Fibroblast of peridontal ligament (primary cell): ENCODE measurements at regions not wholly inside any gene's neighbourhood (a gene's known extent, or its start where the extent isn't known, plus 50 kb on each side); places are given as distances from the start of the nearest gene placed in this dataset.
"Not testable (repeated sequence)": the region's sequence is repeated elsewhere in the genome, so short reads cannot be mapped to it uniquely, and the experiment has no call there.

Source experiments
- DNase-seq: peaks from one replicate; pipeline ENCODE4 v3.0.0-alpha.2; 2010; ENCODE audit errors: extremely low read depth

DNA sequence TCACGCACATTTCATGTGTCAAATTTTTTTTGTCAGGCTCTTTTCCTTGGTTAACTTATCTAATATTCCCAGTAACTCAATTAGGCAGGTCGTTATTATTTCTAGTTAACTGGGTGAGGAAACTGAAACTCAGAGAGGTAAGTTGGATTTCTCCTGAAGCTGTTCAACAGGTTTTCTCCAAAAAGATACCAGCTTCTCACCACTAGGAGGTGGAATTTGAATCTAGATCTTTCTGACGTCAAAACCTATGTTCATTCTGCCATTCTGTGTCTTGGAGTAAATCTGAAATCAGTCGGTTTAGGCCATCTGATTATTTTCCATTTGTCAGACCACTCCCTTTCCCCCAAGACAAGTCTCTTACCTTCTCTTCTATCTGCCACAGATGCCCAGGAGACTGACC lies 572.9 kb downstream of the ACTL7B start:
- no peak for DNase-seq

DNA sequence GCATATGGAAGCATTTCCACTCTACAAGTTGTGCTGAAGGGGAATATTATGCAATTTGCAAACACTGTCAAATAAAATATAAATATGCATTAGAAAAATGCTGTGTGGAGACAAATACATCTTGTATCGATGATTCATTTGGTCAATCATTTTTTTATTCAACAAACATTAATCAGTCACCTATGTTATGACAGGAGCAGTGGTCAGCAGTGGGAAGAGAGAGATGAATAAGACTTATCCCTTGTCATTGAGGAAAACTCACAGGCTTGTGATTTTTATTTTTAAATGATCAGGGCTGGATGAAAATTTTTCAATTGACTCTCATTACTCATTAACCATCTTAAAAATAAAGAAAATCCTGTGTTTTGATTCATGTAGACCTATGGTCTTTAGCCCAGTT lies 574.1 kb downstream of the ACTL7B start:
- no peak for DNase-seq

DNA sequence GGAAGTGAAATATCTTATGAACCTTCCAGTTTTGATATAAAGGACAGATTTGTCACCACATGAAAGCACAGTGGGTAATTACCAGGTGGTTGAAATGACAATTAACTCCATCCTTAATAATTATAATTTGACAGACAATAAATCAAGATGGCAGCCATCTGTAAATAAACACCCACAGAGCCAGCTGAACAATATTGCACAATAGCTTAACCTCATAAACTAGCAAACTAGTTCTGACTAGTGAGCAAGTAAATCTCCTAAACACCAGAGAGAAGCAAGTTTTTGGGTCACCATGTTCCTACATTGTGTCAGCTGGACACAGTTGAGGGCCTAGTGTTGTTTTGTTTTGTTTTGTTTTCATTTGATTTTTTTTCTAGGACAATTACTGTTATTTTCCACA lies 577.4 kb downstream of the ACTL7B start:
- DNase-seq = no peak

DNA sequence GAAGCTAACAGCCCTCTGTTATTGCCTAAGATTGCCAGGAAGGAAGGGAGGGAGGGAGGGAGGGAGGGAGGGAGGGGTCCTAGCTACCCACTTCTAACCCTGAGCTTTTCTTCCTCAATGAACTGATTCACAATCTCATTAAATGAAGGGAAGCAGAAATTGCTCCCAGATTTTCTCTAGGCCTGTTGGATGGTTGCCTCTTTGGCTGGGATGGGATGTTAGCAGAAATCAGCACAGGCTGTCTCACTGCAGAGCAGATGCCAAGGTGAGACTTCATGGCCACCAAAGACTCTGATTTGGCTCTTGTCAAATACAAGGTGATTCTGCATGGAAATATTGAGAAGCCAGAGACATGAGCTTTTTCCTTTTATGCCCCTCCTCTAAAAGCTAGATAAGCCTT lies 578.6 kb downstream of the ACTL7B start:
- no peak for DNase-seq

DNA sequence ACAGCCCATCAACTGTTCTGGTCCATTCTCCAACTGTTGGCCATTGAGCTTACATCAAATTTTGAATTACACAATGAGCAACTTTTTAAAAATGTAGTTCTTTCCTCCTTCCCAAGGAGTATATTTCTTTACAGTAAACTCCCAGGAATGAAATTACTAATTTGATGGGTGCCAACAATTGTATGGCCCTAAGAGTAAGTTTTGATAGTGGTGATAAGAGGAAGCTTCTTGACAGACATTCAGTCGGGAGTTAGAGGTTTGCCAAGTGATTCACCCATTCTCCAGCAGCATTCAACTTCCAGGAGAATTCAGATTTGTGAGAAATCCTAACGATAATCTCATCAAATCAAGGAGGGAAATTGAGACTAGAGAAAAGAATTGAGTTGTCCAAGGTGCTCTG lies 579.9 kb downstream of the ACTL7B start:
- no peak for DNase-seq

DNA sequence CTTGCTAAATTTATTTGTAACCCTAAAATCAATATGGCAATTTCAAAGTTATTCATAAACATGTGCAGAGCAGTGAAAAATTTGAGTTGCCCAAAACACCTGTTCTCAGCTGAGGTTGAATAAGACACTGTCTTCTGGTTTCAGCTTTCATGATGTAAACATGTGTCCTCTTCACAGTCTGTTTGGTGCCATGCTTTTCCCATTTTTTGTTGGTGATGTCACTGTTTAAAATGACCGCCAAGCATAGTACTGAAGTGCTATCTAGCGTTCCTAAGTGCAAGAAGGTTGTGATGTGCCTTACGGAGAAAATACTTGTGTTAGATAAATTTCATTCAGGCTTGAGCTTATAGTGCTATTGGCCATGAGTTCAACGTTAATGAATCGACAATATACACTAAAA lies 580.8 kb downstream of the ACTL7B start:
- no peak for DNase-seq

DNA sequence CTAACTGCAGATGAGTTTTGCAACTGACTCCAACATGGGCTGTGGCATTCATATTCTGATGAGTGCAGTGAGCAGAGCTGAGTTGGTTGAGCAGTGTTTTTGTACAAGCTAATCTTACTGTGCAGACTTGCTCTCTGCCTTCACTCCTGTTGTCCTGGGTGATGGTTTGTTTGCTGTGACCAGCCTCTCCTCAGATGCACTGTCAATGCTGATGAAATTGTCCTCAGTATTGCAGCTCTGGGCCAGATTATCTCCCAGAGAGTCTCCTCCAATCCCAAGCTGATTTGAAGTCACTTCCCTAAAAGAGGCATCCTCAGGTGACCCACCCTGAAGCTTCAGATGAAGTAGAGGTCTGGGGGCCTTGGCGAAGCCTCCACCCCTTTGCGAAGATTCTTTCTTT lies 581.8 kb downstream of the ACTL7B start:
- no peak for DNase-seq

DNA sequence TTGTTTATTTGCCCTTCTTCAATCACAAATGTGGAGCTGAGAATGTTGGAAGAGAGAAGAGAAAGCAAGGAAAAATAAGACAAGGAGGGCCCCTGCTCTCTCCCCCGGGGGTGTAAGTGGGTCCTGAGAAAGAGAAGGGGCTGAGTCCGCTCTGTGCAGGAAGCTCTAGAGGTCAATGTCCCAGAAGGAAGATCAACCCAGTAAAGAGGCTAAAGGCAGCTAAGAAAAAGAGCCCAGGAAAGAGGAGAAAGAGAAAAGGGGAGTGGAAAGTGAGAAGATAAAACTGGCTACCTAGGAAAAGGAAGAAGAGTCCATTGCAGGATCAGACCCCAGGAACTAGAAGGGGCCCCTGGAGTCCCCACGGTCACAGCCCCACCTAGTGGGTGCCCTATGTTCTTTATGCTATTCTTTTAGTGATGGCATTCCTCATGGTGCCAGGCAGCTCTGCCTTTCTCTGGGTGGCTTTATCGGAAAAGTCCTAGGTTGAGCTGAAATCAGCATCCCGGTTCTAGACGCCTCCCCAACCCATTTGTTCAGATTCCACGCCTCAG lies 583.4 kb downstream of the ACTL7B start:
- DNase-seq = peak; percentile 73

DNA sequence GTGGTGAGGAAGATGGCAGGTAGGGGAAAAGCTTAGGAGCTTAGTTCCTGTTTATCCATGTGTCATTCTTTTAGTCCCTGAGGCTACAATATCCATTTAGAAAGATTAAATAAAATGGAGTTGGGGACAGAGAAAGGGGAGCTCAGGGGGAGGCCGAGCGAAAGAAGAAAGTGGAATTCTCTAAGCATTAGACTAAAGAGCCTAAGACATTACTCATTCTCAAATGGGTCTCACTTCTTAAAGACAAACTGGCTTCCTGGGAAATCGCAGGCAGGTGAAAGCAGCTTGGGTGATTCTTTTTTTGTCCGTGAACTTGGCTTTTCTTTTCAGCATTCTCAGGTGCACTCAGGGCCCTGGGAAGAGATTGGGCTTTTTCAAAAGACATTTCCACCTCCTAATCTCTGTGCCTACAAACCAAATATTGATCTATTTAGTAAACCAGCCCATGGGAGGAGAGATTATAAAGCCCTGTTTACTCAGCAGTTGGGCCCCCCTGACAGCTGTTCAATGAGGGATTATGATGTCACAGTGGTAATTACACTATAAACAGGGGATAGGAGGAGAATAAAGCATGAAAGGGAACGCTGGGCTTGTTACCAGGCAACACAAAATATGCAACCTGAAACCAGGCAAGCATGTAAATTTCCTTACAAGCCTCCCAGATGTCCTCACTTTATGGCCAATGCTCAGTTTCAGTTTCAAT lies 584.0 kb downstream of the ACTL7B start:
- DNase-seq = peak; percentile 98

DNA sequence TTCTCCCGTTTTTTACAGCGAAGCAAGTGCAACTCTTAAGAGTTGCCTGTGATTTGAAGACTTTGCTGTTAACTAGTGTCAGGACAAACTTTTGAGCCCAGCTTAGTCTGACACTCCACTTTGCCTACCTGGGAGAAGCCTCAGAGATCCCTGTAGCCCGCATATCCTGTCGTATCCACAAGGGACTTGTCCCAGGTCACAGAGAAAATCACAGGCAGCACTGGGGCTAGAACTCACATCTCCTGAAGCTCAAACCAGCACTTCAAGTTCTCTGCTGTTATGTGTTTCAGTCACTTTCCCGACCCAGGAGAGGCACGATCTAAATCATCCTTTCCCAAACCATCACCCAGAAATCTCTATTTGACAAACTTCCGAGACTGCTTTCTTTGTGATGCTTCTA lies 584.5 kb downstream of the ACTL7B start:
- DNase-seq = no peak

DNA sequence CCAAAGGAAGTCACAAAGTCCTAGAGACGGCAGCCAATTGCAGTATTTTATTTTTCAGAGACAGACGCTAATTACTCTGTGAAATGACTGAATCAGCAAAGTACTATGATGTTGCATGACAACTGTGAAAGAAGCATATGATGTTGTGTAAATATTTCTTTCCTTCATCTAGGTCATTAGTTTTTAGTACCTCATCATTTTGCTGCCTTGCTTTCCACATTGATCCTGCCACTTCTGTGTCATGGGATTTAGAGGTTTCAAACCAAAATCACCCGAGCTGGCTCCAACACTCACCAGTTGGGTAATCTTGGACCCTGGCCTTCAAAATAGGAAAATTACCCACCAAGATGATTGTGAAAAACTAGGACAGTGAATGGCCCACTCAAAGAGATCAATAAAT lies 585.2 kb downstream of the ACTL7B start:
- no peak for DNase-seq

DNA sequence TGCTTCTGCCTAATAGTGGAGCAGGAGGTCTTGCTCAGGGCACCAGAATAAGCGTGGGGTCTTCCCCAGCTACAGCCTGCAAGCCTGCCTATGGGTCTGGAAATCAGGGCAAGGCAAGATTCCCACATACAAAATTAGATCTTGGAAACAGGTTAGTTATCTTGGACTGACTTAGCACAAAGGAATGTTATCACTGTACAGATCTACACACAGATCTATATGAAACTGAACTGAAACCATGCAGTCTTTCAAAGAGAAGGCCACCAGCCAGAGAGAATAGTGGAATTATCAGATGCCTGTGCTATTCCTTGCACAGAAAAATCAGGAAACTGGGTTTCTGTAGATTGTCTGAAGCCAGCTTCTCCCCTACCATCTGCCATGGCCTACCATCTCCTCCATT lies 585.7 kb downstream of the ACTL7B start:
- DNase-seq = no peak

DNA sequence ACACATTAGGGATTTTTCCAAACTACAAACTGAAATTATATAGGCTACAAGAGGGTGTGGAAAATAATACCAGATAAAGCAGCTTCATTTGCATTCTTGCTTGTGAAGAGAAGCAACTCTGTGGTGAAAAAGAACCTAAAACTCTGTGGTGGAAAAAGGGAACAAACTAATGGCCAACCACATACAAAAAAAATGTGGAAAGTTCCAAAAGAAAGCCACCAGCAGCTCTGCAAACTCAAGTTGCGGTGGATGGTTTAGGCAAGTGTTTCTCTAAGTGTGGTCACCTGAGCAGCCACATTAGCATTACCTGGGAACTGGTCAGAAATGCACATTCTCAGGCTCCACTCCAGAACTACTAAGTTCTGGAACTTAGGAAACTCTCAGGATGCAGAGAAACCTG lies 586.4 kb downstream of the ACTL7B start:
- no peak for DNase-seq

DNA sequence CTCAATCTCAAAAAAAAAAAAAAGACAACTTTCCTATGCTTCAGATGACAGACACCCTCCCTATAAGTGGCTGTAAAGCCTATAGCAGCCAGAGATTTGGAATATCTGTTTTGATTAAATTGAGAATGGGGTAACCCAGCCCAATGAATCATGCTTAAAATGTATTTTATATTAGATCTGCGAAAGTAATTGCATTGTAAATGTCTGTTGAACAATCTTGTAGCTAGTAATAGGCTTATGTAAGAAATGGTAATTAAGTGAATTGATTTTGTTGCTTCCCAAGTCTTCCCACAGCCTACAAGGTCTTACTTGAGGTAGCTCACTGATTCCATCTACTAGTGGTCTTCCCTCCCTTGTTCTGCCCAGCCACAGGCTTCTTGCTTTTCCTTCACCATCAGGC lies 590.7 kb downstream of the ACTL7B start:
- no peak for DNase-seq

DNA sequence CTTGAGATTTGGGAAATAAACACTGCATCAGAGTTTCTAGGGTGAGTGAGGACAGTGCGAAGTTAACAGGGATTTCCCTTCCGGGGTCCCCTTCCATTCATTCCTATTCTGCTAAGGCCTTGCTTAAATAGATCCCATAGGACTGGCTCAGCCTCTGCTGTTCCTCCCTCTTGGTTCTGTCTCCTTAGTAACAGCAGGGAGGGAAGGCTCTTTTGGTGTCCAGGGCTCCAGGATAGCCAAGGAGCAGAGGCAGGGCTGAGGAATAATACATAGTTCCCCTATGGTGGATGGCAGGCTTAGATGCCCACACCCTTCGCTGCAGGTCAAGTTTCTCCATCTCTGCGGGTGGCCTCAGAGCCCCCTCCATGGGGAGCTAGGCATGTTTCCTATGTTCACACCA lies 591.7 kb downstream of the ACTL7B start:
- no peak for DNase-seq

DNA sequence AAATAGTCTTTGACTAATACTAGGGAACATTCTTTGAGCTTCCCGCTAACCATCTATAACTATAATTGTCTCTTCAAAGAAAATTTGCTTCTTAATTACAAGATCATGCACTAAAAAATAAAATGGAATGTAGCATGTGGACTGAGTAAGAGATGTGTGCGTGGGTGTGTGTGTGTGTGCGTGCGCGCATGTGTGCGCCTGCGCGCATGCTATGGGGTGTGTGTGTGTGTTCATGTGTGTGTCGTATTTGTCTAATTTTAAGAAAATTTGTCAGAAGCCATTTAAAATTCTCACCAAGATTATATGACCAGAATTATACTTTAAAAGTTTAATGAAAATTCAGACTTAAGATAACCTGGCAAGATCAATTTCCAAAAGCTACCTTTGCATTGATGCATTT lies 593.0 kb downstream of the ACTL7B start:
- no peak for DNase-seq

DNA sequence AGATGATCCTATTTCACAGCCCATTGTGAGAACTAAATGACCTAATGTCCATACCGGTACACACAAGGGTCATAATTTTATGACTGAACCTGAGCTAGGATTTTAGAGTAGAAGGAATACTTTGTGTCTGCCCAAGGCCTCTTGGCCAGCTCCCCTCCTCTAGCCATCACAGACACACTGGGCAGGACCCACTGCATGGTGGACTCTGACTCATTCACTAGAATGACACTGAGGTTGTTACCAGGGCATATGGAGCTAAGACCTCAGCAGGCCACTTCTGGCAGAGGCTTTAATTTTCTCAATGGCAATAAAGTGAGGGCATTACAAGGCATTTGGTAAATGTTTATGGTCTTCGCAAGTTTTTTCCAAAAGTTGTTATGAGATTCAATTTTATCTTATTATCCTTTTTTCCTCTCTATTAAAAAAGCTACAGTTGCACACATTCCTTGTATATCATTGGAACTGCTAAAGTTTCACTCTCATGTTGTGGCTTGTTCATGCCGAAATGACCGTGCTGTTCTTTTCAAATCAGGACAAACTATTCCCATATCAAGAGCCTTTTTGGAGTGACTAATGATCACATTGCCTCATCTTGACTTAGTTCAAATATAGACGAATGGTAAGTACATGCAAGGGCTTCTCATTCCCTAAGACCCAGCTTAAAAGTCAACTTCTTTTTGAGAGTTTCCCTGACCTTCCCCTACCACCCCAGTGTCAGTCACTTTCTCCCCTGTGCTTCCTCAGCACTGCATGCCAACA lies 595.7 kb downstream of the ACTL7B start:
- no peak for DNase-seq

DNA sequence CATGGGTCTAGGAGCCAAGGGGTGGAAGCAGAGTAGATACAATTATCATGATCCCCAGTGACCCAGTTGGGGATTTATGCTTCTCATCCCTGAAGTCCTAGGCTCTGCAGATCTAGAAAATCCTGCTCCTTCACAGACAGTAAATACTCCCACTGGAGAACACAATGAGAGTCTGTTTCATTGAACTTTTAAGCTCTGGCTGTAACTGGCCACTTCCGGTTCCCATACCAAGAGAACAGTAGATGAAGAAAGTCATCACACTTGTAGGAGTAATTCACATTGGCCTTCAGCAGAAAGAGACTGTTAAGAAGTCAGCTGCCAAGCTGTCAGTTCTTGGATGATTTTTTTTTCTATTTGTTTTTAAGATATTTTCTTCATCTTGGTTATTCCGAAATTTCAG lies 597.1 kb downstream of the ACTL7B start:
- no peak for DNase-seq

DNA sequence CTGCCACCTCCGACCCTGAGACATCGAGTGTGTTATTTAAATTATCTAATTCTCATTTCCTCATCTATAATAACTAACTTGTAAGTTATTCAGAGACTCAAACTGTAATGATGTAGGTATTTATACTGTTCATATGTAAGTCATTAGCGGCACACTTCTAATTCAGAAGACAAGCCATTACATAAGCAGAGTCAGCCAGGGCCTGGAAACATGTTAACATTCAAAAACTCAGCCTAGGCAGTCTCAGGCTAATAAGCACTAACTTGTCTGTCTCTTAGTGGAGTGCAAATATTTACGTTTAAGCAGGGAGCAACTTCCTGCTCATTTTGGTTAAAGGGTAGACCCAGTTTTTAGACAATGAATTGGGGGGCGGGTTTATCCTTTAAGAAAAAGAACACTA lies 598.4 kb downstream of the ACTL7B start:
- DNase-seq = peak; percentile 46

DNA sequence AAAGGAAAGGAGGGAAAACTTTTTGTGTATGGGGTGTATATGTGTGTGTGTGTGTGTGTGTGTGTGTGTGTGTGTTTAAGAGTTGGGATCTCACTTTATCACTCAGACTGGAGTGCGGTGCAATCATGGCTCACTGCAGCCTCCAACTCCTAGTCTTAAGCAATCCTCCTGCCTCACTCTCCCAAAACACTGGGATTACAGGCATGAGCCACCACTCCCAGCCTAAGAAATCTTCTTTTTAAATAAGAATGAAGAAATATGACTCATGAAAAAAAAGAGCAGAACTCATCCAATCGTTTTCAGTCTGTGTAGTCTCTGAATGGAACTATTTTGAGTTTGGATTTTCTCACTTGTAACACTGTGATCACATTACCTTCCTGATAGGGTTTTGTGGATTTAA lies 601.5 kb downstream of the ACTL7B start:
- peak; percentile 88 for DNase-seq

DNA sequence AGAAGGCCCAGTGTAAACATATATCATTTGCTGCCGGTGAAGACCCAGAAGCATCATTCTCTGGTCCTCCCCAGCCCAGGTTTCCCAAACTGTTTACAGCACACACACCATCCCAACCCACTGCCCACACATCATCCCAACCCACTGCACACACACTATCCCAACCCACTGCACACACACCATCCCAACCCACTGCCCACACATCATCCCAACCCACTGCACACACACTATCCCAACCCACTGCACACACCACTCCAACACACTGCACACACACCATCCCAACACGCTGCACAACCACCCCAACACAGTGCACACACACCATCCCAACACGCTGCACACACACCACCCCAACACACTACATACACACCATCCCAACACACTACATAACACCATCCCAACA lies 608.4 kb downstream of the ACTL7B start:
- DNase-seq = not testable (repeated sequence)

DNA sequence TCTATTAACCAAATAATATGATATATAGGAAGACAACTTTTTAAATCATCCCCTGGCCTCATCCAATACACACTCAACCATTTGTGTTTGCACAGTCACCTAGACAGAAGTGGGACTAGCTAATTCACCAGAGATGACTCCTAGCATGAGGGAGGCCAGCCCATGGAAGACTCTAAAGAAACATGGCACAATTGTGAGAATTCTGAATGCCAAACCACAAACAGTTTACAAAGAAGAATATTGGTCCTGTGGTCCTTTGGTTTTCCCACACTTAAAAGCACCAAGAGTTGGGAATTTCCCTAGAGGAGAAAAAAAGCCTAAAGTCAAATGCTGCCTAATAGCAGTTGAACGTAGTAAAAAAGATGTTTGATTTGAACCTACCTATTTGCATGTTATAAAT lies 609.9 kb downstream of the ACTL7B start:
- peak; percentile 25 for DNase-seq

DNA sequence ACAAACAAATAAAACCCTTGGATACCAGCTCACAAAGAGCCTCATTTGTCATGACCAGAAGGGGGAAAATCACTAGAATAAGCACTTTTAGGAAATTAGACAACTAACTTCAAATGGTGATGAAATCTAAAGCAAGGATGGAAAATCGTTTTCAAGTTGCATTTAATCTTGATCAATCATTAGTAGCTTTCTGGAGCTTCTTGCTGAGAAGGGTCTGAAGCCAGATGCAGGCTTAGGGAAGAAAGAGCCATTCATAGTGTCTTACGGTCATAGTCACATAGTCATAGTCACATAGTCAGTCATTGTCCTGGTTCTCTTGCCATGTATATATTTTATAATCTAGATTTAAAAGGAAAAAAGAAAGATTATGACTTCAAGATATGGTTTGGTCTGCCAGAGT lies 610.5 kb downstream of the ACTL7B start:
- DNase-seq = no peak
